B cell (primary cell): ENCODE measurements at regions not wholly inside any gene's neighbourhood (a gene's known extent, or its start where the extent isn't known, plus 50 kb on each side); places are given as distances from the start of the nearest gene placed in this dataset.

Experiments
- ATAC-seq: fragments of 200-7000 bp; cut with Tn5 transposase; one replicate; pipeline ENCODE4 v1.10.0; 2021; ENCODE audit warnings: low read depth, mild to moderate bottlenecking, moderate number of reproducible peaks, moderate library complexity
- CTCF ChIA-PET: fragments of 350-600 bp; sonication (Branson Sonifier 250); formaldehyde crosslinking; loops from one replicate; lab custom pipeline; 2021; ENCODE audit warnings: antibody characterized with exemption, inconsistent platforms; lab: Charles Lee
- POLR2A ChIA-PET: fragments of 350-600 bp; sonication (Branson Sonifier 250); formaldehyde crosslinking; loops from one replicate; lab custom pipeline; 2021; ENCODE audit warnings: antibody characterized with exemption; lab: Charles Lee
- DNase-seq: peaks from one replicate; pipeline ENCODE4 v3.0.0; 2013
- H2AFZ ChIP-seq: 2 replicates; pipeline ENCODE4 v1.6.1; 2012; ENCODE audit warnings: mild to moderate bottlenecking, low read depth, low read length; ENCODE audit not compliant: insufficient read depth, poor library complexity, severe bottlenecking
- H3K27ac ChIP-seq, 2 donors: 1 replicate in 1 of 2; 2 replicates in 1 of 2; pipeline ENCODE4 v1.5.1; 2012 to 2013; ENCODE audit warnings: low read length in 2 of 2, mild to moderate bottlenecking in 2 of 2, moderate library complexity in 1 of 2
- H3K27me3 ChIP-seq, 4 experiments: fragments of 200-600 bp in 1 of 4; sonication (generic) in 1 of 4; replicated peaks in 1 of 4; 1 replicate in 2 of 4; 2 replicates in 2 of 4; pipeline versions ENCODE4 v1.6.1 to v1.7.0; 2013 to 2016; ENCODE audit warnings: low read length in 3 of 4, mild to moderate bottlenecking in 2 of 4, mixed read lengths in 1 of 4, moderate library complexity in 1 of 4; ENCODE audit not compliant: insufficient read depth in 4 of 4, control insufficient read depth in 3 of 4; ENCODE audit errors: control extremely low read depth in 1 of 4
- H3K36me3 ChIP-seq, 2 experiments: replicated peaks in 1 of 2; 1 replicate in 1 of 2; 2 replicates in 1 of 2; pipeline versions ENCODE4 v1.6.1 to v1.7.1; 2013; ENCODE audit warnings: low read length in 1 of 2; ENCODE audit not compliant: insufficient read depth in 2 of 2, control insufficient read depth in 1 of 2; ENCODE audit errors: control extremely low read depth in 1 of 2, extremely low read depth in 1 of 2
- H3K4me1 ChIP-seq, 2 donors: fragments of 200-600 bp in 1 of 2; sonication (generic) in 1 of 2; 1 replicate in 1 of 2; 2 replicates in 1 of 2; pipeline versions ENCODE4 v1.5.1 to v1.6.1; 2013 to 2017; ENCODE audit warnings: low read length in 2 of 2; ENCODE audit not compliant: control insufficient read depth in 2 of 2, insufficient read depth in 2 of 2
- H3K4me2 ChIP-seq: replicated peaks from 2 replicates; pipeline ENCODE3; 2012; ENCODE audit warnings: mild to moderate bottlenecking, low read depth, low read length; ENCODE audit not compliant: poor library complexity, severe bottlenecking
- H3K4me3 ChIP-seq, 5 experiments: fragments of 200-600 bp in 1 of 5; sonication (generic) in 1 of 5; 1 replicate in 3 of 5; 2 replicates in 2 of 5; pipeline versions ENCODE4 v1.5.1 to v1.7.0; 2011 to 2016; ENCODE audit warnings: low read length in 4 of 5, mild to moderate bottlenecking in 4 of 5, low read depth in 2 of 5, control low read depth in 1 of 5, moderate library complexity in 1 of 5; ENCODE audit not compliant: insufficient read depth in 1 of 5; ENCODE audit errors: control extremely low read depth in 1 of 5, extremely low read depth in 1 of 5
- H3K79me2 ChIP-seq: fragments of 200-600 bp; sonication (generic); one replicate; pipeline ENCODE4 v1.6.0; 2016; ENCODE audit warnings: low read length; ENCODE audit not compliant: control insufficient read depth, insufficient read depth
- H3K9ac ChIP-seq: fragments of 200-600 bp; sonication (generic); 2 replicates; pipeline ENCODE4 v1.6.1; 2017; ENCODE audit warnings: mild to moderate bottlenecking, low read length, moderate library complexity
- H3K9me3 ChIP-seq, 3 donors: one replicate each; pipeline versions ENCODE4 v1.6.1 to v1.7.1; 2013; ENCODE audit warnings: low read length in 2 of 3; ENCODE audit not compliant: control insufficient read depth in 2 of 3, insufficient read depth in 1 of 3; ENCODE audit errors: control extremely low read depth in 1 of 3
- H4K20me1 ChIP-seq: 2 replicates; pipeline ENCODE4 v1.6.0; 2012; ENCODE audit warnings: mild to moderate bottlenecking, low read length; ENCODE audit not compliant: insufficient read depth, control insufficient read depth, poor library complexity, severe bottlenecking
- H3K27ac Mint-ChIP-seq: one replicate; pipeline ENCODE4 v1.8.0; 2021; ENCODE audit warnings: mixed read lengths
- H3K27me3 Mint-ChIP-seq: one replicate; pipeline ENCODE4 v1.8.0; 2021; ENCODE audit warnings: mixed read lengths
- H3K4me1 Mint-ChIP-seq: one replicate; pipeline ENCODE4 v1.8.0; 2021; ENCODE audit warnings: mixed read lengths
- H3K4me3 Mint-ChIP-seq: one replicate; pipeline ENCODE4 v1.8.0; 2021; ENCODE audit warnings: mixed read lengths
- H3K9me3 Mint-ChIP-seq: one replicate; pipeline ENCODE4 v1.8.0; 2022; ENCODE audit warnings: mixed read lengths; ENCODE audit not compliant: insufficient read depth
- CTCF ChIP-seq: fragments of 200-600 bp; IDR thresholded peaks from one replicate; pipeline ENCODE4 v1.8.0; 2022; ENCODE audit warnings: antibody characterized with exemption, mild to moderate bottlenecking
- EZH2 ChIP-seq: IDR thresholded peaks from 2 replicates; pipeline ENCODE4 v1.6.1; 2012; ENCODE audit warnings: borderline replicate concordance, low read depth, mild to moderate bottlenecking, moderate library complexity, low read length; ENCODE audit not compliant: insufficient read depth, poor library complexity, severe bottlenecking
- WGBS: methylation state at CpG from one replicate; pipeline ENCODE4 v1.1.5; 2013; ENCODE audit warnings: missing lambda C conversion rate; ENCODE audit not compliant: insufficient coverage; 5-methylcytosine and 5-hydroxymethylcytosine counted together
- intact Hi-C: fragments of 100-400 bp; cut with micrococcal nuclease; formaldehyde crosslinking; loops from one replicate; pipeline ENCODE4 v1.10.0; 2022

DNA sequence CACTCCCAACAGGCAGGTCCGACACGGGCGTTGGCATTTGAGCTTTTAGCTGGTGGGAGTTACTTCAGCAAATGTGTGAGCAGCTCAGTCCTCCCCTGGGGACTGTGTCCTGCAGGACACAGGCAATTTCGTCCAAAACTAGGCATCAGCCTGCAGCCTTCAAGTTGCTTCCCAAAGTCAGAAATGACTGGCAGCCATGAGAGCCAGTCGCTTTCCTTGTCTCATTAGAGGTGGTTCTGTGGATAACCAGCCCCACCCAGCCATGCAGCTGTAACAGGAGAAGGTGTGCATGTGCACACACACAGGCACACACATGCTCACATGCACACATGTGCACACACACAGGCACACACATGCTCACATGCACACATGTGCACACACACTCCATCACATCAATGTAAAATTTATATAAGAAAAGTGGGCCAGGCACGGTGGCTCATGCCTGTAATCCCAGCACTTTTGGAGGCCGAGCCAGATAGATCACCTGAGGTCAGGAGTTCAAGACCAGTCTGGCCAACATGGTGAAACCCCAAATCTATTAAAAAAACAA, 138.8 kb upstream of the TCERG1L start:
- no peak overlapping the region for H3K4me3 ChIP-seq
- TF ChIP-seq EZH2: no peak
- no peak for TF ChIP-seq CTCF
- H3K4me1 ChIP-seq: no peaks in the 10 kb centered on the region
- ChIA-PET CTCF (no interaction called here), POLR2A (no interaction called here)
- no peak overlapping the region for H3K27ac ChIP-seq
- 81% methylated on average over 6 of the region's 7 CpGs for WGBS
- H3K4me3 Mint-ChIP-seq: no peak overlapping the region
- H4K20me1 ChIP-seq: no peaks in the 10 kb centered on the region
- H3K79me2 ChIP-seq: no peaks in the 10 kb centered on the region
- no peak overlapping the region for H3K4me2 ChIP-seq
- no peak overlapping the region for H3K27ac Mint-ChIP-seq
- no peaks in the 10 kb centered on the region for H3K9me3 Mint-ChIP-seq
- H3K36me3 ChIP-seq: no peaks in the 10 kb centered on the region
- DNase-seq: no peak
- intact Hi-C loops: no loop called here
- peaks cover 0 to 16% (median 2%) of the 10 kb centered on the region in 4 experiments for H3K27me3 ChIP-seq
- H3K9ac ChIP-seq: no peak overlapping the region
- H3K4me1 Mint-ChIP-seq: peaks cover 4% of the 10 kb centered on the region
- peaks cover 0 to 24% (median 0%) of the 10 kb centered on the region in 3 donors for H3K9me3 ChIP-seq
- no peak for ATAC-seq
- H2AFZ ChIP-seq: no peak overlapping the region
- H3K27me3 Mint-ChIP-seq: peaks cover 9% of the 10 kb centered on the region

DNA sequence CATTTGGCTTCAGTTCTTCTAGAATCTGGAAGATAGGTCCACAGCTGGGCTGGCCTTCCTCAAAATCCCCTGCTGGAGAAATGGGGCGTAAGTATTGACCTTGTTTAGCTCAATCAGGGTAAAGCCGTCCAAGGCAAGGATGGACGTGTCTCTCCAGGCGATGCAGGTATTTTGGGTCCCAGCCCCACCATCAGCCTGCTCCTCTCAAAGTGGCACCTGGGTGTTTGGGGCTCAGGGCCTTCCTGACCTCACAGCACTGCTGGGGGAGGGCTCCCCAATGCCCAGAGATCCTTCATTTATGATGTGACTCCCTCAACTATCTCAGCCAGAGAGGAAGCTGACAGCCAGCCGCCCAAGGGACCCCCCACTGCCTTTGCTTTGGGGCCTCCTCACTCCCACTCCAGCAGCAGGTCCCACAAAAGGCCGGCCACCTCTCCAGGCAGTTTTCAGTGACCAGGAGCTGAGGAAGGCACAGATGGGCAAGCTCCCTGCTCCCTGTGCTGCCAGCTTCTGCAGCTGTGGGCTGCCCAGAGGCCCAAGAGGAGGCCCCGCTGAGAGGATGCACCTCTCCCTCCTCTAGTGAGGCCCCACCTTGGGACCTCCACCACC, 140.0 kb upstream of the TCERG1L start:
- H3K4me1 Mint-ChIP-seq: peaks cover 4% of the 10 kb centered on the region
- 92% methylated on average over 7 of the region's 7 CpGs for WGBS
- intact Hi-C loops: no loop called here
- H3K27me3 Mint-ChIP-seq: peaks cover 9% of the 10 kb centered on the region
- H3K4me3 ChIP-seq: no peak overlapping the region
- H3K4me3 Mint-ChIP-seq: no peak overlapping the region
- no peak overlapping the region for H3K4me2 ChIP-seq
- no peaks in the 10 kb centered on the region for H3K4me1 ChIP-seq
- CTCF ChIA-PET: interaction anchor here (0.7 kb wide), 1 partner anchor 1446 kb away, joined by 5 read pairs; no protein-coding TSS in a partner anchor
- no peak overlapping the region for H3K9ac ChIP-seq
- POLR2A ChIA-PET: no interaction called here
- H3K27ac ChIP-seq: no peak overlapping the region
- H3K79me2 ChIP-seq: no peaks in the 10 kb centered on the region
- H4K20me1 ChIP-seq: no peaks in the 10 kb centered on the region
- ATAC-seq (no peak), DNase-seq (no peak)
- H3K27me3 ChIP-seq: peaks cover 0 to 16% (median 2%) of the 10 kb centered on the region in 4 experiments
- no peak overlapping the region for H3K27ac Mint-ChIP-seq
- no peak for TF ChIP-seq CTCF
- TF ChIP-seq EZH2: no peak
- H3K36me3 ChIP-seq: no peaks in the 10 kb centered on the region
- no peaks in the 10 kb centered on the region for H3K9me3 Mint-ChIP-seq
- H2AFZ ChIP-seq: no peak overlapping the region
- peaks cover 0 to 24% (median 0%) of the 10 kb centered on the region in 3 donors for H3K9me3 ChIP-seq
